ENCODE measurements at regions not wholly inside any gene's neighbourhood (a gene's known extent, or its start where the extent isn't known, plus 50 kb on each side); places are given as distances from the start of the nearest gene placed in this dataset.

- Histone ChIP-seq H3K27ac (ENCODE audit: low read length) (no peak overlapping the region), H3K9me3 (replicated peaks; ENCODE audit: insufficient read depth, low read length) (no peaks in the 10 kb centered on the region), H3K4me1 (ENCODE audit: low read length) (no peaks in the 10 kb centered on the region), H3K4me2 (ENCODE audit: low read depth, low read length) (no peak overlapping the region), H3K36me3 (replicated peaks; ENCODE audit: insufficient read depth, low read length) (no peaks in the 10 kb centered on the region), H4K20me1 (ENCODE audit: insufficient read depth, low read length) (no peaks in the 10 kb centered on the region), H3K27me3 (replicated peaks; ENCODE audit: insufficient read depth, low read length) (no peaks in the 10 kb centered on the region), H3K9me2 (replicated peaks; ENCODE audit: insufficient read depth, low read length) (no peaks in the 10 kb centered on the region), H3K4me3 (ENCODE audit: low read length) (no peak overlapping the region), H2AFZ (ENCODE audit: low read length) (no peak overlapping the region), H3K9ac (ENCODE audit: low read length) (no peak overlapping the region), H3K79me2 (ENCODE audit: low read length) (no peaks in the 10 kb centered on the region), H3F3A (ENCODE audit: insufficient read depth, low read length) (no peaks in the 10 kb centered on the region)
- DNase-seq, result no peak
- TF ChIP-seq CTCF (IDR thresholded peaks at IDR 0.05; ENCODE audit: low read length), result no peak
- TF ChIP-seq EZH2phosphoT487 (IDR thresholded peaks at IDR 0.05; ENCODE audit: low read length), result no peak
- TF ChIP-seq EZH2 (optimal IDR thresholded peaks at IDR 0.05; ENCODE audit: low read depth, low read length), result no peak
These were observed 324.6 kb upstream of the RND3 start for GRCh38 chr2:150812066-150812465.

- Histone ChIP-seq H3K4me2 (ENCODE audit: low read depth, low read length) (no peak overlapping the region), H3K79me2 (ENCODE audit: low read length) (no peaks in the 10 kb centered on the region)
- no peak for DNase-seq
These were observed 323.9 kb upstream of the RND3 start for GRCh38 chr2:150811259-150811855.

GRCh38 chr2:150809103-150809502 lies 321.6 kb upstream of the RND3 start:
- H3K9me3 ChIP-seq (replicated peaks; ENCODE audit: insufficient read depth, low read length), result no peaks in the 10 kb centered on the region
- no peak for DNase-seq
- no peak for TF ChIP-seq CTCF (IDR thresholded peaks at IDR 0.05; ENCODE audit: low read length)
- TF ChIP-seq EZH2phosphoT487 (IDR thresholded peaks at IDR 0.05; ENCODE audit: low read length), result no peak
- no peak for TF ChIP-seq EZH2 (optimal IDR thresholded peaks at IDR 0.05; ENCODE audit: low read depth, low read length)
- no peak overlapping the region for H3K27ac ChIP-seq (ENCODE audit: low read length)
- no peaks in the 10 kb centered on the region for H3K4me1 ChIP-seq (ENCODE audit: low read length)
- no peaks in the 10 kb centered on the region for H3K27me3 ChIP-seq (replicated peaks; ENCODE audit: insufficient read depth, low read length)
- no peak overlapping the region for H2AFZ ChIP-seq (ENCODE audit: low read length)
- no peaks in the 10 kb centered on the region for H3K36me3 ChIP-seq (replicated peaks; ENCODE audit: insufficient read depth, low read length)
- H3K4me2 ChIP-seq (ENCODE audit: low read depth, low read length), result no peak overlapping the region
- no peaks in the 10 kb centered on the region for H3F3A ChIP-seq (ENCODE audit: insufficient read depth, low read length)
- H4K20me1 ChIP-seq (ENCODE audit: insufficient read depth, low read length), result no peaks in the 10 kb centered on the region
- no peaks in the 10 kb centered on the region for H3K9me2 ChIP-seq (replicated peaks; ENCODE audit: insufficient read depth, low read length)
- no peak overlapping the region for H3K4me3 ChIP-seq (ENCODE audit: low read length)
- no peak overlapping the region for H3K9ac ChIP-seq (ENCODE audit: low read length)
- H3K79me2 ChIP-seq (ENCODE audit: low read length), result no peaks in the 10 kb centered on the region

More at GRCh38 chr2:150811259-150811855, 323.9 kb upstream of the RND3 start:
- Histone ChIP-seq H3K27me3 (replicated peaks; ENCODE audit: insufficient read depth, low read length) (no peaks in the 10 kb centered on the region), H3K4me3 (ENCODE audit: low read length) (no peak overlapping the region), H3K9me2 (replicated peaks; ENCODE audit: insufficient read depth, low read length) (no peaks in the 10 kb centered on the region), H2AFZ (ENCODE audit: low read length) (no peak overlapping the region), H3K9me3 (replicated peaks; ENCODE audit: insufficient read depth, low read length) (no peaks in the 10 kb centered on the region), H3K4me1 (ENCODE audit: low read length) (no peaks in the 10 kb centered on the region), H4K20me1 (ENCODE audit: insufficient read depth, low read length) (no peaks in the 10 kb centered on the region), H3K9ac (ENCODE audit: low read length) (no peak overlapping the region), H3F3A (ENCODE audit: insufficient read depth, low read length) (no peaks in the 10 kb centered on the region), H3K27ac (ENCODE audit: low read length) (no peak overlapping the region), H3K36me3 (replicated peaks; ENCODE audit: insufficient read depth, low read length) (no peaks in the 10 kb centered on the region)
- TF ChIP-seq EZH2phosphoT487 (IDR thresholded peaks at IDR 0.05; ENCODE audit: low read length), result no peak
- TF ChIP-seq CTCF (IDR thresholded peaks at IDR 0.05; ENCODE audit: low read length), result no peak
- no peak for TF ChIP-seq EZH2 (optimal IDR thresholded peaks at IDR 0.05; ENCODE audit: low read depth, low read length)
